ENCODE measurements at regions not wholly inside any gene's neighbourhood (a gene's known extent, or its start where the extent isn't known, plus 50 kb on each side); places are given as distances from the start of the nearest gene placed in this dataset.

DNA sequence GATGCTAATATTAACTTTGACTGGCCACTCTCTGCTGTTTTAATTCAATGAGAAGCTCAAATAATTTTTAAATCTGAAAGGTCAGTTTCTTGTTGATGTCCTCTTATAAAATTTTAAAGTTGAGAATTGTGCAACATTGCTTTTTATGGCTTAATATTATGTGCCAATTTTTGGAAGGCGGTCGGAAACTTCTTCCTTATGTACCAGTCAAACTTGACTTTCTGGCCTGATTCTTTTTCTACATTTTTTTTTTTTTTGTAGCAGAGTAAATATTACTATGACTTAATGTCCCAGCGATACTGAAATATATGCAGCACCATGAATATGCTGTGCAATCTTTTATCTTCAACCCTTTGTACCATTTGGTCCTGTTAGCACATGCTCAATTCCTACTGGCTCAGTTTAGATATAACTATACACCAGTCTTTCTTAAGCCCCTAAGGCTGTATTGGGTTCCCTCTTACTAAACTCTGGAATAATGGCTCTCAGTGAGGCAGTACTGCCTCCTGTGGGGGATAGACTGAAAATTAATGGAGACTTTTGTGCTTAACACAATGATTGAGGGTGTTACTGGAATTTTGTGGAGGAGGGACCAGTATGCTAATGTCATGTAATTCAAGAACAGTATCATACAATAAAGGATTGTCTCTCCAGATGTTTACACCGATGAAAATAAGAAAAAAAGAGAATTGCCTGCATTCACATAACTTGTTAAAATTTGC, 156.4 kb upstream of the SYNCRIP start:
- no peak for TF ChIP-seq EZH2 (IDR thresholded peaks at IDR 0.05)
- no peak for TF ChIP-seq POLR2AphosphoS5 (IDR thresholded peaks at IDR 0.05; ENCODE audit: borderline replicate concordance, low read depth, low read length)
- TF ChIP-seq FOXP2 (optimal IDR thresholded peaks at IDR 0.05; ENCODE audit: control extremely low read depth, extremely low read length, insufficient read depth), result no peak

Data from SK-N-MC (cell line).